H1 (cell line): ENCODE measurements at regions not wholly inside any gene's neighbourhood (a gene's known extent, or its start where the extent isn't known, plus 50 kb on each side); places are given as distances from the start of the nearest gene placed in this dataset.

Experiments
- CTCF ChIA-PET: fragments of 300-600 bp; sonication (Branson Sonifier 250); formaldehyde crosslinking; loops from one replicate; lab custom pipeline; 2021; ENCODE audit not compliant: partially characterized antibody; lab: Charles Lee
- POLR2A ChIA-PET: fragments of 300-600 bp; sonication (Branson Sonifier 250); formaldehyde crosslinking; loops from one replicate; lab custom pipeline; 2021; ENCODE audit warnings: inconsistent platforms; ENCODE audit not compliant: partially characterized antibody; lab: Charles Lee
- DNase-seq, 2 experiments: peaks; one replicate each; pipeline versions ENCODE4 v3.0.0 to v3.0.0-alpha.2; 2010 to 2022; ENCODE audit warnings: low spot score in 2 of 2, low read depth in 1 of 2, mixed read lengths in 1 of 2
- FAIRE-seq: peaks from 2 replicates; lab custom pipeline; 2011; peaks lifted over from hg19 to GRCh38; lab: Jason Lieb, UNC
- H2AFZ ChIP-seq: 2 replicates; pipeline ENCODE4 v1.8.1; 2012; ENCODE audit warnings: low read length, inconsistent platforms
- H2AK5ac ChIP-seq: 2 replicates; pipeline ENCODE4 v1.6.1; 2013; ENCODE audit warnings: low read depth, low read length
- H2BK120ac ChIP-seq: replicated peaks from 2 replicates; pipeline ENCODE3; 2013; ENCODE audit warnings: low read depth, low read length, inconsistent platforms
- H2BK12ac ChIP-seq: 2 replicates; pipeline ENCODE4 v1.6.1; 2013; ENCODE audit warnings: low read depth, low read length
- H2BK15ac ChIP-seq: 2 replicates; pipeline ENCODE4 v1.6.1; 2013; ENCODE audit warnings: low read length
- H2BK20ac ChIP-seq: 2 replicates; pipeline ENCODE4 v1.6.1; 2013; ENCODE audit warnings: low read length
- H2BK5ac ChIP-seq: 2 replicates; pipeline ENCODE4 v1.6.1; 2013; ENCODE audit warnings: low read depth, low read length
- H3K14ac ChIP-seq: 2 replicates; pipeline ENCODE4 v1.6.1; 2013; ENCODE audit warnings: inconsistent platforms; ENCODE audit not compliant: insufficient read length
- H3K18ac ChIP-seq: 2 replicates; pipeline ENCODE4 v1.6.1; 2013; ENCODE audit warnings: low read length; ENCODE audit errors: extremely low read depth
- H3K23ac ChIP-seq: 2 replicates; pipeline ENCODE4 v1.6.1; 2013; ENCODE audit warnings: inconsistent platforms; ENCODE audit not compliant: insufficient read length
- H3K23me2 ChIP-seq: 2 replicates; pipeline ENCODE4 v1.6.1; 2013; ENCODE audit warnings: low read depth, low read length
- H3K27ac ChIP-seq: 2 replicates; pipeline ENCODE4 v1.6.1; 2011; ENCODE audit warnings: low read depth, low read length, inconsistent platforms
- H3K27me3 ChIP-seq, 4 experiments: replicated peaks in 1 of 4; 1 replicate in 1 of 4; 2 replicates in 3 of 4; pipeline versions ENCODE4 v1.6.1 to v1.8.1; 2011 to 2013; ENCODE audit warnings: low read length in 3 of 4, mild to moderate bottlenecking in 3 of 4, inconsistent platforms in 2 of 4, mixed read lengths in 2 of 4, moderate library complexity in 1 of 4; ENCODE audit not compliant: control insufficient read depth in 3 of 4, insufficient read depth in 3 of 4; ENCODE audit errors: extremely low read depth in 1 of 4
- H3K36me3 ChIP-seq, 4 experiments: 2 replicates each; pipeline versions ENCODE4 v1.6.1 to v1.8.1; 2011 to 2013; ENCODE audit warnings: mild to moderate bottlenecking in 4 of 4, low read length in 3 of 4, moderate library complexity in 2 of 4, control low read depth in 1 of 4, inconsistent platforms in 1 of 4; ENCODE audit not compliant: insufficient read depth in 4 of 4, control insufficient read depth in 2 of 4
- H3K4ac ChIP-seq: replicated peaks from 2 replicates; pipeline ENCODE3; 2013; ENCODE audit warnings: low read length, low read depth, mixed read lengths, inconsistent platforms; ENCODE audit not compliant: insufficient read length
- H3K4me1 ChIP-seq, 4 experiments: replicated peaks in 1 of 4; 1 replicate in 1 of 4; 2 replicates in 3 of 4; pipeline versions ENCODE4 v1.6.1 to v1.8.1; 2011 to 2013; ENCODE audit warnings: low read length in 3 of 4, inconsistent platforms in 2 of 4, mixed read lengths in 1 of 4; ENCODE audit not compliant: insufficient read depth in 4 of 4, control insufficient read depth in 3 of 4
- H3K4me2 ChIP-seq, 2 experiments: 2 replicates each; pipeline versions ENCODE4 v1.6.1 to v1.8.1; 2011 to 2013; ENCODE audit warnings: low read depth in 2 of 2, low read length in 2 of 2, control low read depth in 1 of 2, inconsistent platforms in 1 of 2, mild to moderate bottlenecking in 1 of 2; ENCODE audit not compliant: insufficient read depth in 1 of 2
- H3K4me3 ChIP-seq, 4 experiments: fragments of 200-600, 300-600 bp in 1 of 4; sonication (generic), shearing (Covaris generic), sonication (Bioruptor Twin) in 1 of 4; 2 replicates each; pipeline versions ENCODE4 v1.5.1 to v1.8.1; 2011 to 2016; ENCODE audit warnings: low read length in 4 of 4, low read depth in 3 of 4, control low read depth in 2 of 4, inconsistent platforms in 2 of 4, mild to moderate bottlenecking in 2 of 4, mixed read lengths in 1 of 4, moderate library complexity in 1 of 4; ENCODE audit not compliant: insufficient read depth in 2 of 4; ENCODE audit errors: extremely low read depth in 1 of 4
- H3K56ac ChIP-seq: replicated peaks from 2 replicates; pipeline ENCODE3; 2013; ENCODE audit warnings: low read depth, mild to moderate bottlenecking, mixed read lengths, low read length, inconsistent platforms; ENCODE audit not compliant: insufficient read length
- H3K79me1 ChIP-seq: 2 replicates; pipeline ENCODE4 v1.6.1; 2013; ENCODE audit warnings: low read depth, low read length, control low read depth
- H3K79me2 ChIP-seq, 2 experiments: 2 replicates each; pipeline versions ENCODE4 v1.6.1 to v1.8.1; 2012 to 2013; ENCODE audit warnings: low read length in 2 of 2, mild to moderate bottlenecking in 2 of 2, inconsistent platforms in 1 of 2; ENCODE audit not compliant: insufficient read depth in 2 of 2, control insufficient read depth in 1 of 2
- H3K9ac ChIP-seq, 4 experiments: replicated peaks in 1 of 4; 1 replicate in 1 of 4; 2 replicates in 3 of 4; pipeline versions ENCODE4 v1.6.1 to v1.8.1; 2011 to 2013; ENCODE audit warnings: low read depth in 3 of 4, low read length in 3 of 4, control low read depth in 2 of 4, mild to moderate bottlenecking in 2 of 4, moderate library complexity in 2 of 4, inconsistent platforms in 1 of 4; ENCODE audit errors: extremely low read depth in 1 of 4
- H3K9me3 ChIP-seq, 2 experiments: 2 replicates each; pipeline versions ENCODE4 v1.6.1 to v1.8.1; 2012 to 2013; ENCODE audit warnings: mild to moderate bottlenecking in 2 of 2, moderate library complexity in 2 of 2, control low read depth in 1 of 2, inconsistent platforms in 1 of 2, low read depth in 1 of 2, low read length in 1 of 2, mixed read lengths in 1 of 2; ENCODE audit not compliant: insufficient read depth in 2 of 2
- H4K20me1 ChIP-seq, 2 experiments: replicated peaks in 1 of 2; 2 replicates each; pipeline versions ENCODE3 to v1.8.1; 2011 to 2013; ENCODE audit warnings: inconsistent platforms in 2 of 2, low read length in 2 of 2, mild to moderate bottlenecking in 1 of 2; ENCODE audit not compliant: insufficient read depth in 2 of 2, control insufficient read depth in 1 of 2
- H4K5ac ChIP-seq: 2 replicates; pipeline ENCODE4 v1.6.1; 2013; ENCODE audit warnings: low read length, low read depth, mixed read lengths, inconsistent platforms; ENCODE audit not compliant: insufficient read length
- H4K8ac ChIP-seq: 2 replicates; pipeline ENCODE4 v1.8.0; 2013; ENCODE audit warnings: mild to moderate bottlenecking, moderate library complexity, low read length, inconsistent platforms; ENCODE audit not compliant: insufficient read depth; ENCODE audit errors: extremely low read depth
- H4K91ac ChIP-seq: replicated peaks from 2 replicates; pipeline ENCODE3; 2013; ENCODE audit warnings: low read length, mixed read lengths, inconsistent platforms; ENCODE audit not compliant: insufficient read length
- POU5F1 ChIP-seq: IDR thresholded peaks from 2 replicates; pipeline ENCODE4 v1.6.1; 2011; ENCODE audit warnings: low read depth, mild to moderate bottlenecking, low read length, moderate library complexity
- RBBP5 ChIP-seq: IDR thresholded peaks from 2 replicates; pipeline ENCODE4 v1.7.1; 2012; ENCODE audit warnings: low read depth, mild to moderate bottlenecking, inconsistent platforms, low read length, moderate library complexity, borderline replicate concordance
- TAF1 ChIP-seq: IDR thresholded peaks from 2 replicates; pipeline ENCODE4 v1.6.1; 2011; ENCODE audit warnings: mild to moderate bottlenecking, low read depth, low read length
- whole genome bisulfite sequencing, 2 experiments: shearing (Covaris generic) in 1 of 2; methylation state at CpG; one replicate each; pipeline versions ENCODE4 v1.1.6 to v1.1.7; 2013 to 2015; ENCODE audit warnings: low lambda C conversion rate in 2 of 2, mixed read lengths in 2 of 2, inconsistent platforms in 1 of 2, low coverage in 1 of 2, missing lambda C conversion rate in 1 of 2; ENCODE audit not compliant: insufficient replicate concordance in 2 of 2, insufficient coverage in 1 of 2, insufficient read length in 1 of 2; ENCODE audit errors: extremely low coverage in 1 of 2, missing lambda C conversion rate in 1 of 2; 5-methylcytosine and 5-hydroxymethylcytosine counted together

- Histone ChIP-seq H3K79me2 (no peaks in the 10 kb centered on the region), H3K23ac (no peak overlapping the region), H3K4me2 (no peak overlapping the region), H3K36me3 (peaks cover 0 to 4% (median 0%) of the 10 kb centered on the region in 4 experiments; a peak in 1 of 8 replicates), H3K23me2 (no peaks in the 10 kb centered on the region), H2AFZ (no peak overlapping the region), H4K8ac (no peak overlapping the region), H3K27me3 (no peaks in the 10 kb centered on the region), H3K27ac (no peak overlapping the region), H2BK120ac (no peak overlapping the region), H3K18ac (no peak overlapping the region), H2AK5ac (no peak overlapping the region), H3K9me3 (peaks cover 5 to 11% of the 10 kb centered on the region in 2 experiments; a peak in 1 of 4 replicates), H2BK12ac (no peak overlapping the region), H3K79me1 (no peaks in the 10 kb centered on the region), H4K91ac (no peak overlapping the region), H3K56ac (no peak overlapping the region), H4K5ac (no peak overlapping the region), H3K14ac (no peak overlapping the region), H2BK20ac (no peak overlapping the region), H2BK15ac (no peak overlapping the region), H2BK5ac (no peak overlapping the region), H3K4me1 (no peaks in the 10 kb centered on the region), H3K9ac (no peak overlapping the region), H3K4ac (no peak overlapping the region), H4K20me1 (no peaks in the 10 kb centered on the region), H3K4me3 (no peak overlapping the region)
- 70% methylated on average over 6 of the region's 6 CpGs; no CpG with 5 or more reads in 1 of the 2 experiments for WGBS, 2 experiments
- ChIA-PET CTCF (no interaction called here), POLR2A (no interaction called here)
- no peak for DNase-seq
- no peak for FAIRE-seq
- no peak for TF ChIP-seq TAF1
- TF ChIP-seq RBBP5: no peak
- TF ChIP-seq POU5F1: no peak
Measured at GRCh38 chr3:27847697-27848096, 125.6 kb upstream of the EOMES start.
